Gastroesophageal sphincter (tissue), 3 donors: ENCODE measurements at regions not wholly inside any gene's neighbourhood (a gene's known extent, or its start where the extent isn't known, plus 50 kb on each side); places are given as distances from the start of the nearest gene placed in this dataset.

Source experiments
- CTCF ChIP-seq, 4 experiments: fragments of 200-600 bp in 2 of 4; fragments of 450-650 bp in 2 of 4; sonication (generic) in 1 of 4; IDR thresholded peaks; one replicate each; pipeline ENCODE4 v1.5.1; 2017 to 2019; ENCODE audit warnings: antibody characterized with exemption in 4 of 4, mild to moderate bottlenecking in 2 of 4, moderate library complexity in 2 of 4
- EP300 ChIP-seq: sonication (generic); formaldehyde crosslinking; IDR thresholded peaks from one replicate; pipeline ENCODE4 v1.6.1; 2017; ENCODE audit warnings: antibody characterized with exemption, mild to moderate bottlenecking
- POLR2A ChIP-seq, 2 donors: fragments of 450-650 bp; IDR thresholded peaks; one replicate each; pipeline ENCODE4 v1.6.1; 2017; ENCODE audit warnings: antibody characterized with exemption in 2 of 2, mild to moderate bottlenecking in 2 of 2, moderate library complexity in 1 of 2
- POLR2AphosphoS5 ChIP-seq: sonication (generic); formaldehyde crosslinking; IDR thresholded peaks from one replicate; pipeline ENCODE4 v1.6.1; 2017; ENCODE audit warnings: antibody characterized with exemption

GRCh38 chr4:53653484-53654053 is 62.3 kb upstream of the LNX1 start:
- TF ChIP-seq CTCF (IDR thresholded peaks at IDR 0.05) (no peak), POLR2A (IDR thresholded peaks at IDR 0.05) (no peak), POLR2AphosphoS5 (no peak), EP300 (no peak)
